ENCODE measurements at regions not wholly inside any gene's neighbourhood (a gene's known extent, or its start where the extent isn't known, plus 50 kb on each side); places are given as distances from the start of the nearest gene placed in this dataset.
A peak's percentile ranks its signal among the peaks of the same experiment; 100 is the strongest.

GRCh38 chr16:73161977-73162376 is 114.0 kb upstream of the ZFHX3 start (continued):
- TF ChIP-seq ARID4A (CRISPR knock-in tag; IDR thresholded peaks at IDR 0.05; ENCODE audit: borderline replicate concordance) (peak; percentile 24; the same call in 1 of the 2 replicates), ZNF574 (CRISPR knock-in tag; IDR thresholded peaks at IDR 0.05) (0 out of 2 replicates have a peak, but pooled peaks have one; percentile 28), ZNF350 (CRISPR knock-in tag; IDR thresholded peaks at IDR 0.05; ENCODE audit: borderline replicate concordance, low read depth) (no peak), FOXP4 (CRISPR knock-in tag; IDR thresholded peaks at IDR 0.05) (peak; percentile 39; the same call in 1 of the 2 replicates), HMG20B (CRISPR knock-in tag; conservative IDR thresholded peaks at IDR 0.05) (peak; percentile 58; the same call in 1 of the 2 replicates), TFAP4 (IDR thresholded peaks at IDR 0.05; ENCODE audit: borderline replicate concordance, low read depth) (peak; percentile 96), NFE2L2 (IDR thresholded peaks at IDR 0.05; ENCODE audit: low read length) (no peak), HINFP (CRISPR knock-in tag; IDR thresholded peaks at IDR 0.05; ENCODE audit: low read depth) (no peak), ZNF501 (CRISPR knock-in tag; IDR thresholded peaks at IDR 0.05) (0 out of 2 replicates have a peak, but pooled peaks have one; percentile 50), EHMT2 (IDR thresholded peaks at IDR 0.05; ENCODE audit: borderline replicate concordance, low read depth, low read length) (peak; percentile 58; the same call in 1 of the 2 replicates), U2AF1 (optimal IDR thresholded peaks at IDR 0.05; ENCODE audit: low read depth, low read length) (no peak), ZNF484 (CRISPR knock-in tag; IDR thresholded peaks at IDR 0.05; ENCODE audit: borderline replicate concordance, low read depth) (no peak), ZNF883 (CRISPR knock-in tag; IDR thresholded peaks at IDR 0.05; ENCODE audit: not compliant biosample characterization) (no peak), THRA (CRISPR knock-in tag; IDR thresholded peaks at IDR 0.05; ENCODE audit: borderline replicate concordance) (no peak; the same call in 1 of the 2 replicates), JARID2 (CRISPR knock-in tag; IDR thresholded peaks at IDR 0.05; ENCODE audit: insufficient replicate concordance) (no peak), PHB2 (IDR thresholded peaks at IDR 0.05; ENCODE audit: partially characterized antibody) (no peak)

Measured in HepG2 (cell line).